EH (cell line): ENCODE measurements at regions not wholly inside any gene's neighbourhood (a gene's known extent, or its start where the extent isn't known, plus 50 kb on each side); places are given as distances from the start of the nearest gene placed in this dataset.

Source experiments
- DNase-seq: peaks from one replicate; pipeline ENCODE4 v3.0.0-alpha.2; 2015; ENCODE audit warnings: low read depth

GRCh38 chr9:105921057-105921726 is 226.9 kb downstream of the TMEM38B start:
- no peak for DNase-seq

GRCh38 chr9:105928416-105928815 is 234.1 kb downstream of the TMEM38B start:
- no peak for DNase-seq

- DNase-seq: no peak
Measured at GRCh38 chr9:105930011-105930627, 235.8 kb downstream of the TMEM38B start.

- no peak for DNase-seq
Measured at GRCh38 chr9:105932276-105932675, 237.9 kb downstream of the TMEM38B start.

GRCh38 chr9:105950448-105950847 is 256.1 kb downstream of the TMEM38B start:
- DNase-seq: no peak

- DNase-seq: no peak
Measured at GRCh38 chr9:105950894-105951293, 256.6 kb downstream of the TMEM38B start.

- DNase-seq: no peak
Measured at GRCh38 chr9:105954517-105954916, 260.2 kb downstream of the TMEM38B start.

GRCh38 chr9:105957830-105958229 is 263.5 kb downstream of the TMEM38B start:
- no peak for DNase-seq

GRCh38 chr9:105958587-105958986 is 264.2 kb downstream of the TMEM38B start:
- DNase-seq: no peak

GRCh38 chr9:105959531-105959930 is 265.2 kb downstream of the TMEM38B start:
- no peak for DNase-seq

- DNase-seq: no peak
Measured at GRCh38 chr9:105963343-105964099, 269.2 kb downstream of the TMEM38B start.

GRCh38 chr9:105964156-105964555 is 269.8 kb downstream of the TMEM38B start:
- DNase-seq: no peak

- DNase-seq: no peak
Measured at GRCh38 chr9:105966834-105967233, 272.5 kb downstream of the TMEM38B start.

- no peak for DNase-seq
Measured at GRCh38 chr9:105967248-105967647, 272.9 kb downstream of the TMEM38B start.

- no peak for DNase-seq
Measured at GRCh38 chr9:105967797-105968196, 273.5 kb downstream of the TMEM38B start.

- DNase-seq: no peak
Measured at GRCh38 chr9:105968811-105969466, 274.6 kb downstream of the TMEM38B start.

- no peak for DNase-seq
Measured at GRCh38 chr9:105969636-105970035, 275.3 kb downstream of the TMEM38B start.

GRCh38 chr9:105971986-105972385 is 277.6 kb downstream of the TMEM38B start:
- DNase-seq: no peak

- DNase-seq: no peak
Measured at GRCh38 chr9:105972466-105973204, 278.3 kb downstream of the TMEM38B start.

GRCh38 chr9:105973951-105974351 is 279.6 kb downstream of the TMEM38B start:
- peak; percentile 39 for DNase-seq

- DNase-seq: no peak
Measured at GRCh38 chr9:105975886-105976645, 281.7 kb downstream of the TMEM38B start.
